GM10266 (cell line): ENCODE measurements at regions not wholly inside any gene's neighbourhood (a gene's known extent, or its start where the extent isn't known, plus 50 kb on each side); places are given as distances from the start of the nearest gene placed in this dataset.

ENCODE experiments used
- DNase-seq: peaks from one replicate; pipeline ENCODE4 v3.0.0; 2012; ENCODE audit errors: extremely low spot score
- TF ChIP-seq, protein P1 (sequence below): IDR thresholded peaks from 2 replicates; pipeline ENCODE4 v1.5.1; 2012; ENCODE audit warnings: mild to moderate bottlenecking, low read depth; ENCODE audit not compliant: control insufficient read depth, insufficient read depth; ENCODE audit errors: missing control alignments

DNA sequence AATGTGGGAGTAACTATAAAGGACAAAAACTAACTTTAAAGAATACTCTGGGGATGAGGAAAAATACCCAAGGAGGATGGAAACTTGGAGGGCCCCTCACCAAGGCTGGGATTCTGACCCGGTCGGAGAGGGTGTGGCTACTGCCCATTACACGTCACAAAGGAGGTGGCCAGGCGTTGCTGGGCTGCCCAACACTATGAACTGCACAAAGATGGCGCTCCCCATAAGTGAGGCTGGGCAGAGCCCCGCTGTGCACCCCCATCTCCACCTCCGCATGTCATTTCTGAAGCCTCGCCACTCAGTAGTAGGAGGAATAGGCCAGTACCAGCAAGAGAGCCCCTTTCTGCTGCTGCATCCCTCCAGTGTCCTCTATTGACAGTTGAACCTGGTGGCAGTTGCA, 290.1 kb upstream of the ZNF32 start:
- DNase-seq = no peak
- TF ChIP-seq, protein P1, sequence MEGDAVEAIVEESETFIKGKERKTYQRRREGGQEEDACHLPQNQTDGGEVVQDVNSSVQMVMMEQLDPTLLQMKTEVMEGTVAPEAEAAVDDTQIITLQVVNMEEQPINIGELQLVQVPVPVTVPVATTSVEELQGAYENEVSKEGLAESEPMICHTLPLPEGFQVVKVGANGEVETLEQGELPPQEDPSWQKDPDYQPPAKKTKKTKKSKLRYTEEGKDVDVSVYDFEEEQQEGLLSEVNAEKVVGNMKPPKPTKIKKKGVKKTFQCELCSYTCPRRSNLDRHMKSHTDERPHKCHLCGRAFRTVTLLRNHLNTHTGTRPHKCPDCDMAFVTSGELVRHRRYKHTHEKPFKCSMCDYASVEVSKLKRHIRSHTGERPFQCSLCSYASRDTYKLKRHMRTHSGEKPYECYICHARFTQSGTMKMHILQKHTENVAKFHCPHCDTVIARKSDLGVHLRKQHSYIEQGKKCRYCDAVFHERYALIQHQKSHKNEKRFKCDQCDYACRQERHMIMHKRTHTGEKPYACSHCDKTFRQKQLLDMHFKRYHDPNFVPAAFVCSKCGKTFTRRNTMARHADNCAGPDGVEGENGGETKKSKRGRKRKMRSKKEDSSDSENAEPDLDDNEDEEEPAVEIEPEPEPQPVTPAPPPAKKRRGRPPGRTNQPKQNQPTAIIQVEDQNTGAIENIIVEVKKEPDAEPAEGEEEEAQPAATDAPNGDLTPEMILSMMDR = no peak

DNA sequence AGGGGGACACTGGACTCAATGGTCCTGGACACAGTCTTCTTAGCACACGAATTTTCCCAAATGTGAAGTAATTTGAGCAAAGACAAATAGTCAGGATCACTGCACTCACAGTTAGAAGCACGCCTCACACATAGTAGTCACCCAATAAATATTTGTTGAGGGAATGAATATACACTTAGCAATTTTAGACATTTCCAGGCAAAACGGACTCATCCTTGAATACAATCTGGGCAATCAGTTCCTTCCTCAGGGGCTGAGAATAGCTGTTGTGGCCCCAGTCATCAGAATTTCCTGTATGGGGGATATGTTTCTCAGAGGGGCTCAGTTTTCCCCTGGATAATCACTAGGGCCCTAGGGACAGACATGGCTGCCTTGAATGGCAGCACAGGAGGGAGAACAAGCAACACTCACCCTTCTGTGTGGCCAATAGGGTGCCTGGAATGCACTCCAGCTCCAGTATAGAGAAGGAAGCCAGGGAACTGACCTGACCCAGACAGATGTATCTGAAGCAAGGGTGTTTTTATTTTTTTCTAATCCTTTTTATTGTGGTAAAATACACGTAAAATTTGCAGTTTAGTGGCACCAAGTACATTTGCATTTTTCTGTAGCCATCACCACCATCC, 282.7 kb upstream of the ZNF32 start:
- DNase-seq = no peak
- TF ChIP-seq, protein P1 = no peak

GRCh38 chr10:43930777-43931176, 282.1 kb upstream of the ZNF32 start:
- DNase-seq = no peak
- TF ChIP-seq, protein P1 = no peak

DNA sequence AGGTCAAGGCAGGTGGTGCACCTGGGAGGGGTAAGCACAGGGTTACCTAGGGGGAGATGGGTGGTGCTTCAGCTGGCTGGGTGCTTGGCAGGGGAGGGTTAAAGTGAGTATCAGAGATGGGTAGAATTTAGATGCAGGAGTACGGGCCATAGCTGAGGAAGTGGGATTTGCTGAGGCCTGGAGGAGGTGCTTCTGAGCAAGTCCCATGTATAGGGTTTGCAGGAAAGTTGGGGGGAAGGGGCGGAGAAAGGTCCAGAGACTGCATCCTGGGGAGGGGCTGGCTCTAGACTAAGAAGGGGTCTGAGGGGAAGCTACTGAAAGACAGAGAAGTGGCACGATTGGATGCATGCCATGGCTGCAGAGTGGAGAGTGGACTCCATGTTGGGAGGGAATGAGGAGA, 281.6 kb upstream of the ZNF32 start:
- no peak for DNase-seq
- TF ChIP-seq, protein P1 = no peak

DNA sequence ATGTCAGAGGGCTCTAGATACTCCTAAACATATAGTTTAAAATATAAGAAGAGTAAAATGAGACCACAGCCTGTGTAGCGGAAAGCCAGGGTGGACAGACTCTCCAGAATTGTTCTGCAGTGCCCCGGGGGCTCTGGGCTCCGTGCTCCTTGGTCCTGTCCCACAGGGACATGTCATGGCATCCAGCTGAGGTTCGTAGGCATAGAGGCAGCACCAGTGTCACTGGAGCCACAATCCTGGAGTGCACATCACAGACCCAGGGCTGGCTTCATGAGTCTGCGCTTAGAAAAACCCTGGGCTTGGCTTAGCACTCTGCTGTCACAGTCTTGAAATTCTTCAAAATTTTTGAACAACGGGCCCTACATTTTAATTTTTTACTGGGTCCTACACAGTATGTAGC, 280.4 kb upstream of the ZNF32 start:
- TF ChIP-seq, protein P1 = no peak
- DNase-seq = no peak

DNA sequence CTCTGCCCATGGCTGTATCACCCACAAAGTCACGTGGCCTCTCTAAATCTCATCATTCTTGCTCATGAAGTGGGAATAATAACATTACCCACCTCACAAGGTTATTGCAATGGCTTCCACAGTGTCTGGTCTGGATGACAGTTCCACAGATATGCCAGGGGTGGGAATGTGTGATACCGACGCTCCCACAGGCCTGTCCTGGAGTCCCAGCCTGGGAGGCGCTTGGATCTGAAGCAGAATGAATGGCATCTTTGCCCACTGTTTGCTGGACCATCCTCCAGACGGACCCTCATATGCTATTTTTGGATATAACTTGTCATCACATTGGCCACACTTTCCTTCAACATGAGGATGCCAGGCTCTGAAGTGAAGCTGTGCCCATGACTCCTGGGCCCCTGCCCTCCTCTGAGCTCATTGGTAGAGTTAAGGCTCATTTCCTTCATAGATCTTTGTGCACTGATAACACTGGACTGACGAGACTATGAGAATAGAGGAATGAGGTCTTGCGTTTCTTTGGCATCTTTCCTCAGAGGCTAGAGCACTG, 279.8 kb upstream of the ZNF32 start:
- DNase-seq = no peak
- TF ChIP-seq, protein P1 = no peak

DNA sequence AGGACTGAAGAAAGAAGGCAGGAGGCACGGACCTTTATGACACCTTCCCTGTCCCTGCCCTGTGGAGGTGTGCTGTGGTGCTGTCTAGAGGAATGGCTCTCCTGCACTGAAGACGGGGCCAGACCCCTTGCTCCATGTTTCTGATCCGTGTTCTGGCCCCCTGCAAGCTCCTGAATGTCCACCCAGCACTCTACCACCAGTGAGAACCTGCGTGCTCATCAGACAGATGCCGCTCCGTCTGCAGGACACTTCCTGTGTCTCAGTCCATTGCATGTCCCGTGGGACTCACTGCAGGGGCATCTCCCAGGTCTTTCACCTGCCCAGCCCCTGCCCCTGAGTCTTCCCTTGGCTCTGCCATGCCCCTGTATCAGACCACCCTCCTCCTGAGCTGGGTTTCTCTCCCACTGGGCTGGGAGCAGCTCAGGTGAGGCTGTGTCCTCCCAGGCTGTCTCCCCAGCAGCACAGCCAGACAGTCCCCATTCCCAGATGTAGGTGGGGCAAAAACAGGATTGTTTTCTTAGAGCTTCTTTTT, 278.3 kb upstream of the ZNF32 start:
- TF ChIP-seq, protein P1 = no peak
- DNase-seq = no peak
